H1 (cell line): ENCODE measurements at regions not wholly inside any gene's neighbourhood (a gene's known extent, or its start where the extent isn't known, plus 50 kb on each side); places are given as distances from the start of the nearest gene placed in this dataset.

ENCODE experiments used
- CEBPB ChIP-seq: IDR thresholded peaks from 2 replicates; pipeline ENCODE4 v1.6.1; 2012; ENCODE audit warnings: low read depth, low read length
- CHD1 ChIP-seq: IDR thresholded peaks from 2 replicates; pipeline ENCODE4 v1.6.1; 2012; ENCODE audit warnings: low read depth, low read length, improper control_type of control experiment
- CHD2 ChIP-seq: IDR thresholded peaks from 2 replicates; pipeline ENCODE4 v1.6.1; 2012; ENCODE audit warnings: low read length, improper control_type of control experiment
- CTCF ChIP-seq, 3 experiments: IDR thresholded peaks; 1 replicate in 2 of 3; 2 replicates in 1 of 3; pipeline versions ENCODE4 v1.5.1 to v1.6.1; 2011; ENCODE audit warnings: low read length in 3 of 3, mild to moderate bottlenecking in 3 of 3, inconsistent platforms in 2 of 3, low read depth in 1 of 3, moderate library complexity in 1 of 3; ENCODE audit not compliant: insufficient read depth in 1 of 3; ENCODE audit errors: control extremely low read depth in 1 of 3
- EP300 ChIP-seq, 2 experiments: IDR thresholded peaks; 1 replicate in 1 of 2; 2 replicates in 1 of 2; pipeline ENCODE4 v1.6.1; 2011 to 2012; ENCODE audit warnings: low read depth in 2 of 2, low read length in 2 of 2, mild to moderate bottlenecking in 2 of 2, borderline replicate concordance in 1 of 2, inconsistent platforms in 1 of 2, moderate library complexity in 1 of 2
- KDM1A ChIP-seq: fragments of 200-600, 300-600 bp; sonication (generic); IDR thresholded peaks from 2 replicates; pipeline ENCODE4 v1.7.1; 2016; ENCODE audit warnings: mild to moderate bottlenecking, low read length, borderline replicate concordance
- MAFK ChIP-seq: IDR thresholded peaks from 2 replicates; pipeline ENCODE4 v1.6.1; 2012; ENCODE audit warnings: low read depth, mild to moderate bottlenecking, improper control_type of control experiment, low read length
- MAX ChIP-seq: IDR thresholded peaks from 2 replicates; pipeline ENCODE4 v1.6.1; 2012; ENCODE audit warnings: inconsistent platforms
- POLR2AphosphoS5 ChIP-seq: IDR thresholded peaks from 2 replicates; pipeline ENCODE4 v1.6.1; 2011; ENCODE audit warnings: low read depth, low read length
- RAD21 ChIP-seq, 2 experiments: IDR thresholded peaks in 1 of 2; conservative IDR thresholded peaks in 1 of 2; 2 replicates each; pipeline ENCODE4 v1.6.1; 2011; ENCODE audit warnings: low read depth in 2 of 2, low read length in 2 of 2, improper control_type of control experiment in 1 of 2, inconsistent platforms in 1 of 2, mild to moderate bottlenecking in 1 of 2, moderate library complexity in 1 of 2
- RFX5 ChIP-seq: IDR thresholded peaks from 2 replicates; pipeline ENCODE4 v1.6.1; 2011; ENCODE audit warnings: low read depth, low read length, improper control_type of control experiment, borderline replicate concordance
- SAP30 ChIP-seq: fragments of 300-600 bp; sonication (generic); IDR thresholded peaks from 2 replicates; pipeline ENCODE4 v1.7.1; 2012; ENCODE audit warnings: low read length, moderate library complexity, mild to moderate bottlenecking, inconsistent platforms; ENCODE audit not compliant: insufficient read depth, insufficient replicate concordance
- TF ChIP-seq, protein P1 (sequence below): IDR thresholded peaks from 2 replicates; pipeline ENCODE4 v1.6.1; 2012; ENCODE audit warnings: low read length, inconsistent platforms

DNA sequence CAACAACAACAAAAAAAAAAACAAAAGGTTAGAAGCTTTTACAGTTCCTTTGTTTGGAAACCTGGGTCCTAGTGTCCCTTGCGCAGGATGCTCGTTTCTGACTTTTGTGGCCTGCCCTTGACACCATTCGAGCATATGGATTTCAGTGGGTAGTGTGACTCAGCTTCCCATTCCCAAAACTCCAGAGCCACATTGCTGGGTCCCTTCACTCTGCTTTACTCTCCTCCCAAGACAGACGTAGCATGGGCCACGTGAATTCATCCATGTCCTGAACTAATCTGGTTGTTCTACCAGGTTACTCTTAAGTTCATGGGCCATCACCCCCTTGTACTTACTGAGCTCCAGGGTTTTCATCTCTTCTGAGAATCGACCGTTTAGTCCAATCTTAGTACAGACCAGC is 68.0 kb upstream of the MAX start:
- no peak for TF ChIP-seq POLR2AphosphoS5
- no peak for TF ChIP-seq MAFK
- TF ChIP-seq CTCF (IDR thresholded peaks at IDR 0.05; ENCODE audit: control extremely low read depth in 1 of 3, insufficient read depth in 1 of 3, low read depth in 1 of 3, low read length in 3 of 3), result no peak
- TF ChIP-seq CHD1, result no peak
- TF ChIP-seq RAD21 (IDR thresholded peaks at IDR 0.05 in 1 of 2, conservative IDR thresholded peaks at IDR 0.05 in 1 of 2; ENCODE audit: low read depth in 2 of 2, low read length in 2 of 2), result no peak
- TF ChIP-seq MAX, result no peak
- no peak for TF ChIP-seq CHD2
- no peak for TF ChIP-seq RFX5
- TF ChIP-seq EP300 (IDR thresholded peaks at IDR 0.05; ENCODE audit: borderline replicate concordance in 1 of 2, low read depth in 2 of 2, low read length in 2 of 2), result no peak
- TF ChIP-seq SAP30, result no peak
- TF ChIP-seq KDM1A, result no peak
- TF ChIP-seq, protein P1, sequence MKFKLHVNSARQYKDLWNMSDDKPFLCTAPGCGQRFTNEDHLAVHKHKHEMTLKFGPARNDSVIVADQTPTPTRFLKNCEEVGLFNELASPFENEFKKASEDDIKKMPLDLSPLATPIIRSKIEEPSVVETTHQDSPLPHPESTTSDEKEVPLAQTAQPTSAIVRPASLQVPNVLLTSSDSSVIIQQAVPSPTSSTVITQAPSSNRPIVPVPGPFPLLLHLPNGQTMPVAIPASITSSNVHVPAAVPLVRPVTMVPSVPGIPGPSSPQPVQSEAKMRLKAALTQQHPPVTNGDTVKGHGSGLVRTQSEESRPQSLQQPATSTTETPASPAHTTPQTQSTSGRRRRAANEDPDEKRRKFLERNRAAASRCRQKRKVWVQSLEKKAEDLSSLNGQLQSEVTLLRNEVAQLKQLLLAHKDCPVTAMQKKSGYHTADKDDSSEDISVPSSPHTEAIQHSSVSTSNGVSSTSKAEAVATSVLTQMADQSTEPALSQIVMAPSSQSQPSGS, result no peak
- no peak for TF ChIP-seq CEBPB
